ENCODE measurements at regions not wholly inside any gene's neighbourhood (a gene's known extent, or its start where the extent isn't known, plus 50 kb on each side); places are given as distances from the start of the nearest gene placed in this dataset.

DNA sequence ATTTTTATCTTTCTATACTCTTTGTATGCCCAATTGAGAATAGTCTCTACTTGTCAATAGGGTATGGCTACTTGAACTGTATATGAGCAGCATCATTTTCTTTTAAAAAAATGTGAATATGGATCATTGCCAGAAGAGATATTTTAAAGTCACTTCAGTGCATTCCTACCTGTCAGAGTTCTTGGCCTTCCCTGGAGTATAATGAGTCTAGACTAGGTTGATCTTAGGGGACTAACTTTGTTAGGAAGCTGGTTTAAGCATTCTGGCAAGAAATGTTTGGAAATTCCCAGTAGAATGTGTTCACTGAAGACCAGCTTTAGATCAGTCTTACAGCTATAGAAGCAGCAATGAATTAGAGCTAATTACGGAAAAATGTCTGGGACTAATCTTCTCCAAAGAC, 178.2 kb downstream of the FAT4 start:
- TF ChIP-seq EP300 (IDR thresholded peaks at IDR 0.05): no peak
- no peak for TF ChIP-seq CTCF (IDR thresholded peaks at IDR 0.05)
- TF ChIP-seq POLR2AphosphoS5 (IDR thresholded peaks at IDR 0.05): no peak
- TF ChIP-seq POLR2A (IDR thresholded peaks at IDR 0.05): no peak

Measured in suprapubic skin (tissue), 4 donors.